ENCODE measurements at regions not wholly inside any gene's neighbourhood (a gene's known extent, or its start where the extent isn't known, plus 50 kb on each side); places are given as distances from the start of the nearest gene placed in this dataset.

DNA sequence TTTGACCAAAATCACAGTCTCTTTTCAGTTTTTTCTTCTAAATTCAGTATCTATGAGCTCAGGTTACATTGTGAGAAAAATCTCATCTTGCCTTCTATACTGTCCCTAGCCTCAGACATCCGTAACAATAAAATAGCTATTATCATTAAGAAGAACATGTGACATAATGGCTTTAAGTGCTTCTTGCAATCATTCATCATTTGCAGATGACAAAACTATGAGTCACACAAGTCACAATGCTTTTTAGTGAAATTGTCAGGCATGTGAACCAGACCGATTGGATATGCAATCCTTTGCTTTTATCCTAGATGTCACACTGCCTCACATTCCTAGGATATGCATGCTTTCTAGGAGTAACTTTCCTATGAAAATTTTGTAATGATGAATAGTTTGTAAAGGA lies 313.1 kb downstream of the SLC6A15 start:
- Histone ChIP-seq H3K9me1 (ENCODE audit: insufficient read depth, low read length) (no peaks in the 10 kb centered on the region), H3K56ac (ENCODE audit: extremely low read depth, insufficient read depth, low read length) (no peak overlapping the region), H3K18ac (ENCODE audit: low read depth, low read length) (no peak overlapping the region), H2BK15ac (ENCODE audit: low read depth, low read length) (no peak overlapping the region), H3K14ac (replicated peaks; ENCODE audit: low read depth, low read length) (no peak overlapping the region), H4K20me1 (ENCODE audit: insufficient read depth, low read length) (no peaks in the 10 kb centered on the region), H3K9me3 (ENCODE audit: control insufficient read depth, insufficient read depth, low read length) (no peaks in the 10 kb centered on the region), H4K5ac (ENCODE audit: low read depth, low read length) (no peak overlapping the region), H3K23ac (ENCODE audit: low read depth, low read length) (no peak overlapping the region), H4K8ac (ENCODE audit: low read depth in 2 of 2, low read length in 2 of 2) (no peak overlapping the region), H3K4me2 (ENCODE audit: low read depth, low read length) (no peak overlapping the region), H3K27me3 (ENCODE audit: control insufficient read depth, insufficient read depth, low read length) (no peaks in the 10 kb centered on the region), H2AK5ac (ENCODE audit: low read depth, low read length) (no peak overlapping the region), H3K79me1 (ENCODE audit: low read depth in 1 of 2, low read length in 2 of 2) (no peaks in the 10 kb centered on the region), H2BK20ac (ENCODE audit: low read depth, low read length) (no peak overlapping the region), H2BK5ac (ENCODE audit: low read depth, low read length, poor library complexity, severe bottlenecking) (no peak overlapping the region), H2AFZ (replicated peaks; ENCODE audit: low read length, poor library complexity) (no peak overlapping the region), H2BK120ac (ENCODE audit: low read depth, low read length) (no peak overlapping the region), H3K4me1 (ENCODE audit: control insufficient read depth, insufficient read depth, low read length) (no peaks in the 10 kb centered on the region), H3K27ac (ENCODE audit: insufficient read depth, low read length) (no peak overlapping the region), H4K91ac (ENCODE audit: insufficient read depth, low read depth, low read length) (no peak overlapping the region), H2AK9ac (replicated peaks; ENCODE audit: low read depth, low read length, poor library complexity) (no peak overlapping the region), H3K36me3 (ENCODE audit: control insufficient read depth, insufficient read depth, low read length) (no peaks in the 10 kb centered on the region), H3K4me3 (ENCODE audit: insufficient read depth, low read depth, low read length) (no peak overlapping the region), H3K9ac (ENCODE audit: low read depth, low read length) (no peak overlapping the region), H3K4ac (ENCODE audit: low read depth, low read length) (no peak overlapping the region)
- TF ChIP-seq NFE2L2 (IDR thresholded peaks at IDR 0.05; ENCODE audit: low read depth, low read length) (no peak), MAZ (IDR thresholded peaks at IDR 0.05; ENCODE audit: borderline replicate concordance, low read depth, low read length) (no peak), SMC3 (IDR thresholded peaks at IDR 0.05; ENCODE audit: low read depth, low read length) (no peak)
- dilution Hi-C loops (cut with HindIII; ENCODE audit: low sequenced_read_pairs, unreplicated experiment) (no loop called here), in situ Hi-C loops (cut with MboI; ENCODE audit: low sequenced_read_pairs) (no loop called here), intact Hi-C loops (cut with micrococcal nuclease) (no loop called here)
- ChIA-PET CTCF (no interaction called here), POLR2A (ENCODE audit: unreplicated experiment) (no interaction called here)
- ATAC-seq (ENCODE audit: low read depth) (no peak), DNase-seq (no peak)
- BruUV-seq (replicated peaks), result no TSS peak
- WGBS, 2 experiments (ENCODE audit: extremely low coverage in 2 of 2, insufficient read length in 1 of 2), result no CpG with 5 or more reads among the region's 2 CpGs

Data from IMR-90 (cell line).